HL-60 (cell line): ENCODE measurements at regions not wholly inside any gene's neighbourhood (a gene's known extent, or its start where the extent isn't known, plus 50 kb on each side); places are given as distances from the start of the nearest gene placed in this dataset.

Source experiments
- DNase-seq, 2 experiments: peaks; one replicate each; pipeline ENCODE4 v3.0.0-alpha.2; 2010 to 2020; ENCODE audit warnings: low read depth in 1 of 2, low spot score in 1 of 2
- H3K27ac ChIP-seq: fragments of 250-450 bp; sonication (Bioruptor Pico); replicated peaks from 2 replicates; pipeline ENCODE4 v1.5.1; 2020; ENCODE audit warnings: mild to moderate bottlenecking, moderate library complexity
- H3K27me3 ChIP-seq: fragments of 250-450 bp; sonication (Bioruptor Pico); 2 replicates; pipeline ENCODE4 v1.5.1; 2021; ENCODE audit warnings: mild to moderate bottlenecking, moderate library complexity; ENCODE audit not compliant: insufficient read depth, poor library complexity, severe bottlenecking
- H3K4me3 ChIP-seq: replicated peaks from 2 replicates; pipeline ENCODE4 v1.5.1; 2011; ENCODE audit warnings: mild to moderate bottlenecking, control low read depth, low read length; ENCODE audit not compliant: insufficient read depth
- CTCF ChIP-seq: IDR thresholded peaks from one replicate; pipeline ENCODE4 v1.5.1; 2011; ENCODE audit warnings: low read length, control low read depth, inconsistent platforms; ENCODE audit not compliant: insufficient read depth
- GABPA ChIP-seq: IDR thresholded peaks from 2 replicates; pipeline ENCODE4 v1.6.1; 2012; ENCODE audit warnings: low read depth
- POLR2AphosphoS5 ChIP-seq: IDR thresholded peaks from 2 replicates; pipeline ENCODE4 v1.6.1; 2012; ENCODE audit warnings: low read depth
- REST ChIP-seq: IDR thresholded peaks from 2 replicates; pipeline ENCODE4 v1.6.1; 2012; ENCODE audit warnings: low read depth; ENCODE audit not compliant: insufficient replicate concordance
- SPI1 ChIP-seq: IDR thresholded peaks from 2 replicates; pipeline ENCODE4 v1.6.1; 2012; ENCODE audit warnings: low read depth, mild to moderate bottlenecking, borderline replicate concordance

GRCh38 chr4:167702391-167702790 lies 389.9 kb upstream of the ANXA10 start:
- DNase-seq = no peak
- TF ChIP-seq REST = no peak
- TF ChIP-seq CTCF = no peak
- TF ChIP-seq GABPA = no peak
- no peak for TF ChIP-seq SPI1
- no peak for TF ChIP-seq POLR2AphosphoS5
- H3K27ac ChIP-seq = no peak overlapping the region
- no peak overlapping the region for H3K4me3 ChIP-seq
- H3K27me3 ChIP-seq = no peaks in the 10 kb centered on the region

- no peaks in the 10 kb centered on the region for H3K27me3 ChIP-seq
- H3K4me3 ChIP-seq = no peak overlapping the region
- no peak for TF ChIP-seq GABPA
- TF ChIP-seq POLR2AphosphoS5 = no peak
- TF ChIP-seq REST = no peak
- no peak for TF ChIP-seq CTCF
- TF ChIP-seq SPI1 = no peak
- no peak overlapping the region for H3K27ac ChIP-seq
- DNase-seq = no peak
These were observed 380.8 kb upstream of the ANXA10 start for GRCh38 chr4:167711517-167711916.

GRCh38 chr4:167713756-167714155 lies 378.6 kb upstream of the ANXA10 start:
- DNase-seq = no peak

More at GRCh38 chr4:167713756-167714155, 378.6 kb upstream of the ANXA10 start:
- Histone ChIP-seq H3K27me3 (no peaks in the 10 kb centered on the region), H3K4me3 (no peak overlapping the region), H3K27ac (no peak overlapping the region)
- TF ChIP-seq GABPA (no peak), CTCF (no peak), REST (no peak), SPI1 (no peak)
